ENCODE measurements at regions not wholly inside any gene's neighbourhood (a gene's known extent, or its start where the extent isn't known, plus 50 kb on each side); places are given as distances from the start of the nearest gene placed in this dataset.

GRCh38 chr6:134735461-134735860 lies 214.4 kb downstream of the ALDH8A1 start:
- no peak overlapping the region for H2AFZ ChIP-seq (ENCODE audit: low read length)
- H3K4me1 ChIP-seq (ENCODE audit: insufficient read depth, low read length, poor library complexity, severe bottlenecking) = no peaks in the 10 kb centered on the region
- no peaks in the 10 kb centered on the region for H3K9me3 ChIP-seq (ENCODE audit: insufficient read depth, low read depth, low read length)
- no peaks in the 10 kb centered on the region for H3K9me2 ChIP-seq (replicated peaks; ENCODE audit: low read depth, low read length)
- H3K4me2 ChIP-seq (ENCODE audit: low read depth, low read length, poor library complexity, severe bottlenecking) = no peak overlapping the region
- H3K4me3 ChIP-seq (ENCODE audit: low read length, poor library complexity, severe bottlenecking) = no peak overlapping the region
- no peaks in the 10 kb centered on the region for H3K27me3 ChIP-seq (ENCODE audit: insufficient read depth, low read length, poor library complexity, severe bottlenecking)
- no peaks in the 10 kb centered on the region for H4K20me1 ChIP-seq (ENCODE audit: insufficient read depth, low read length, poor library complexity, severe bottlenecking)
- no peaks in the 10 kb centered on the region for H3K79me2 ChIP-seq (ENCODE audit: insufficient read depth, low read length)
- no peak overlapping the region for H3K9ac ChIP-seq (ENCODE audit: low read depth, low read length, poor library complexity, severe bottlenecking)
- H3F3A ChIP-seq (ENCODE audit: low read depth) = no peaks in the 10 kb centered on the region
- TF ChIP-seq CTCF (conservative IDR thresholded peaks at IDR 0.05; ENCODE audit: low read length) (no peak), EZH2phosphoT487 (IDR thresholded peaks at IDR 0.05; ENCODE audit: borderline replicate concordance) (no peak)
- H3K36me3 ChIP-seq (ENCODE audit: insufficient read depth, low read length) = no peaks in the 10 kb centered on the region

- no peaks in the 10 kb centered on the region for H3K36me3 ChIP-seq (ENCODE audit: insufficient read depth, low read length)
- no peaks in the 10 kb centered on the region for H3K9me2 ChIP-seq (replicated peaks; ENCODE audit: low read depth, low read length)
- no peaks in the 10 kb centered on the region for H3K9me3 ChIP-seq (ENCODE audit: insufficient read depth, low read depth, low read length)
- no peaks in the 10 kb centered on the region for H3K79me2 ChIP-seq (ENCODE audit: insufficient read depth, low read length)
- H3K4me1 ChIP-seq (ENCODE audit: insufficient read depth, low read length, poor library complexity, severe bottlenecking) = no peaks in the 10 kb centered on the region
- H3K4me3 ChIP-seq (ENCODE audit: low read length, poor library complexity, severe bottlenecking) = no peak overlapping the region
- no peaks in the 10 kb centered on the region for H4K20me1 ChIP-seq (ENCODE audit: insufficient read depth, low read length, poor library complexity, severe bottlenecking)
- TF ChIP-seq CTCF (conservative IDR thresholded peaks at IDR 0.05; ENCODE audit: low read length) (no peak), EZH2phosphoT487 (IDR thresholded peaks at IDR 0.05; ENCODE audit: borderline replicate concordance) (no peak)
- no peak overlapping the region for H2AFZ ChIP-seq (ENCODE audit: low read length)
- H3K27me3 ChIP-seq (ENCODE audit: insufficient read depth, low read length, poor library complexity, severe bottlenecking) = no peaks in the 10 kb centered on the region
- no peak overlapping the region for H3K9ac ChIP-seq (ENCODE audit: low read depth, low read length, poor library complexity, severe bottlenecking)
- H3F3A ChIP-seq (ENCODE audit: low read depth) = no peaks in the 10 kb centered on the region
- H3K4me2 ChIP-seq (ENCODE audit: low read depth, low read length, poor library complexity, severe bottlenecking) = no peak overlapping the region
Measured at GRCh38 chr6:134734312-134734869, 215.5 kb downstream of the ALDH8A1 start.

GRCh38 chr6:134733801-134734200 lies 216.1 kb downstream of the ALDH8A1 start:
- Histone ChIP-seq H4K20me1 (ENCODE audit: insufficient read depth, low read length, poor library complexity, severe bottlenecking) (no peaks in the 10 kb centered on the region), H2AFZ (ENCODE audit: low read length) (no peak overlapping the region), H3K9ac (ENCODE audit: low read depth, low read length, poor library complexity, severe bottlenecking) (no peak overlapping the region), H3K9me3 (ENCODE audit: insufficient read depth, low read depth, low read length) (no peaks in the 10 kb centered on the region), H3K27me3 (ENCODE audit: insufficient read depth, low read length, poor library complexity, severe bottlenecking) (no peaks in the 10 kb centered on the region), H3F3A (ENCODE audit: low read depth) (no peaks in the 10 kb centered on the region), H3K4me1 (ENCODE audit: insufficient read depth, low read length, poor library complexity, severe bottlenecking) (no peaks in the 10 kb centered on the region), H3K79me2 (ENCODE audit: insufficient read depth, low read length) (no peaks in the 10 kb centered on the region), H3K4me3 (ENCODE audit: low read length, poor library complexity, severe bottlenecking) (no peak overlapping the region), H3K9me2 (replicated peaks; ENCODE audit: low read depth, low read length) (no peaks in the 10 kb centered on the region), H3K4me2 (ENCODE audit: low read depth, low read length, poor library complexity, severe bottlenecking) (no peak overlapping the region), H3K36me3 (ENCODE audit: insufficient read depth, low read length) (no peaks in the 10 kb centered on the region)
- TF ChIP-seq EZH2phosphoT487 (IDR thresholded peaks at IDR 0.05; ENCODE audit: borderline replicate concordance) (no peak), CTCF (conservative IDR thresholded peaks at IDR 0.05; ENCODE audit: low read length) (no peak)

All from Loucy (cell line).